A172 (cell line): ENCODE measurements at regions not wholly inside any gene's neighbourhood (a gene's known extent, or its start where the extent isn't known, plus 50 kb on each side); places are given as distances from the start of the nearest gene placed in this dataset.

Experiments used
- DNase-seq: peaks from one replicate; pipeline ENCODE4 v3.0.0-alpha.2; 2015; ENCODE audit warnings: low spot score

GRCh38 chr17:56648321-56648720 lies 54.8 kb downstream of the NOG start:
- DNase-seq, result no peak

- DNase-seq, result peak; percentile 22
Measured at GRCh38 chr17:56648806-56649205, 55.3 kb downstream of the NOG start.

- DNase-seq, result peak; percentile 14
Measured at GRCh38 chr17:56652628-56653027, 59.1 kb downstream of the NOG start.

- peak; percentile 89 for DNase-seq
Measured at GRCh38 chr17:56653877-56654276, 60.4 kb downstream of the NOG start.

GRCh38 chr17:56656701-56657327 lies 63.3 kb downstream of the NOG start:
- DNase-seq, result peak; percentile 13

- peak; percentile 81 for DNase-seq
Measured at GRCh38 chr17:56658648-56659047, 65.1 kb downstream of the NOG start.

GRCh38 chr17:56659622-56660021 lies 66.1 kb downstream of the NOG start:
- no peak for DNase-seq

GRCh38 chr17:56661906-56662305 lies 68.4 kb downstream of the NOG start:
- no peak for DNase-seq

- DNase-seq, result no peak
Measured at GRCh38 chr17:56665864-56666263, 72.4 kb downstream of the NOG start.

GRCh38 chr17:56667925-56668458 lies 74.5 kb downstream of the NOG start:
- no peak for DNase-seq

GRCh38 chr17:56672195-56672594 lies 78.7 kb downstream of the NOG start:
- DNase-seq, result no peak

- no peak for DNase-seq
Measured at GRCh38 chr17:56674401-56674925, 81.0 kb downstream of the NOG start.

- no peak for DNase-seq
Measured at GRCh38 chr17:56675876-56676660, 82.6 kb downstream of the NOG start.

GRCh38 chr17:56676810-56677209 lies 83.3 kb downstream of the NOG start:
- DNase-seq, result no peak

GRCh38 chr17:56678249-56679114 lies 85.0 kb downstream of the NOG start:
- DNase-seq, result peak; percentile 24

GRCh38 chr17:56679115-56679776 lies 85.7 kb downstream of the NOG start:
- DNase-seq, result peak; percentile 61

GRCh38 chr17:56679777-56680422 lies 86.4 kb downstream of the NOG start:
- DNase-seq, result peak; percentile 44

GRCh38 chr17:56680676-56681075 lies 87.2 kb downstream of the NOG start:
- DNase-seq, result no peak

GRCh38 chr17:56681561-56682266 lies 88.2 kb downstream of the NOG start:
- DNase-seq, result peak; percentile 98

- no peak for DNase-seq
Measured at GRCh38 chr17:56688151-56688550, 94.7 kb downstream of the NOG start.
